ENCODE measurements at regions not wholly inside any gene's neighbourhood (a gene's known extent, or its start where the extent isn't known, plus 50 kb on each side); places are given as distances from the start of the nearest gene placed in this dataset.
A peak's percentile ranks its signal among the peaks of the same experiment; 100 is the strongest.

- POLR2A ChIA-PET, result no interaction called here
- no peak for DNase-seq (ENCODE audit: extremely low spot score)
- TF ChIP-seq CTCF (IDR thresholded peaks at IDR 0.05; ENCODE audit: control extremely low read depth, extremely low read depth, low read depth, missing control alignments), result no peak
Observed at GRCh38 chr1:8193840-8194406, 124.0 kb upstream of the SLC45A1 start.

GRCh38 chr1:8191474-8191873, 126.4 kb upstream of the SLC45A1 start:
- POLR2A ChIA-PET, result no interaction called here
- no peak for DNase-seq (ENCODE audit: extremely low spot score)
- no peak for TF ChIP-seq CTCF (IDR thresholded peaks at IDR 0.05; ENCODE audit: control extremely low read depth, extremely low read depth, low read depth, missing control alignments)
- CTCF ChIA-PET, result no interaction called here

More at GRCh38 chr1:8193840-8194406, 124.0 kb upstream of the SLC45A1 start:
- CTCF ChIA-PET, result interaction anchor here (1.2 to 1.8 kb wide), 2 partner anchors 11 to 16 kb away, joined by 4 to 5 read pairs; no protein-coding TSS in a partner anchor

- CTCF ChIA-PET, result interaction anchor here (1.2 to 1.3 kb wide), 2 partner anchors 11 to 17 kb away, joined by 3 to 4 read pairs; no protein-coding TSS in a partner anchor
- DNase-seq (ENCODE audit: extremely low spot score), result no peak
- POLR2A ChIA-PET, result no interaction called here
- no peak for TF ChIP-seq CTCF (IDR thresholded peaks at IDR 0.05; ENCODE audit: control extremely low read depth, extremely low read depth, low read depth, missing control alignments)
Observed at GRCh38 chr1:8189931-8190483, 127.9 kb upstream of the SLC45A1 start.

GRCh38 chr1:8185400-8185799, 132.5 kb upstream of the SLC45A1 start:
- no peak for DNase-seq (ENCODE audit: extremely low spot score)
- no peak for TF ChIP-seq CTCF (IDR thresholded peaks at IDR 0.05; ENCODE audit: control extremely low read depth, extremely low read depth, low read depth, missing control alignments)
- CTCF ChIA-PET, result interaction anchor here (1.0 kb wide), 1 partner anchor 16 kb away, joined by 6 read pairs; no protein-coding TSS in a partner anchor
- POLR2A ChIA-PET, result no interaction called here

- no peak for DNase-seq (ENCODE audit: extremely low spot score)
- CTCF ChIA-PET, result no interaction called here
- TF ChIP-seq CTCF (IDR thresholded peaks at IDR 0.05; ENCODE audit: control extremely low read depth, extremely low read depth, low read depth, missing control alignments), result no peak
- POLR2A ChIA-PET, result no interaction called here
Observed at GRCh38 chr1:8184301-8184700, 133.6 kb upstream of the SLC45A1 start.

- no peak for TF ChIP-seq CTCF (IDR thresholded peaks at IDR 0.05; ENCODE audit: control extremely low read depth, extremely low read depth, low read depth, missing control alignments)
- ChIA-PET POLR2A (no interaction called here), CTCF (no interaction called here)
- peak; percentile 52 for DNase-seq (ENCODE audit: extremely low spot score)
Observed at GRCh38 chr1:8182034-8182761, 135.7 kb upstream of the SLC45A1 start.

Data from GM10248 (cell line).